ENCODE measurements at regions not wholly inside any gene's neighbourhood (a gene's known extent, or its start where the extent isn't known, plus 50 kb on each side); places are given as distances from the start of the nearest gene placed in this dataset.

GRCh38 chr3:25355034-25355885 is 72.8 kb upstream of the RARB start:
- TF ChIP-seq CTCF (IDR thresholded peaks at IDR 0.05; ENCODE audit: extremely low read depth, low read depth, low read length): no peak
- peak overlapping the region; percentile 60 for H3K4me2 ChIP-seq (ENCODE audit: insufficient read depth, low read length)
- peak; percentile 58 for DNase-seq (ENCODE audit: insufficient read length, low spot score, missing footprints)
- H3K36me3 ChIP-seq (ENCODE audit: insufficient read depth, low read length): no peaks in the 10 kb centered on the region
- H3K79me2 ChIP-seq (ENCODE audit: insufficient read depth, low read length): no peaks in the 10 kb centered on the region
- peak overlapping the region; percentile 24 for H3K4me3 ChIP-seq (ENCODE audit: insufficient read depth, low read length)
- H3K27ac ChIP-seq (ENCODE audit: low read depth, low read length): no peak overlapping the region
- no peaks in the 10 kb centered on the region for H3K27me3 ChIP-seq (ENCODE audit: insufficient read depth, low read length)
- no peaks in the 10 kb centered on the region for H3K9me3 ChIP-seq (ENCODE audit: low read depth, low read length)
- no peak overlapping the region for H2AFZ ChIP-seq (ENCODE audit: low read length)
- H3K4me1 ChIP-seq (ENCODE audit: insufficient read depth, low read length): peaks cover 17% of the 10 kb centered on the region
- no peaks in the 10 kb centered on the region for H4K20me1 ChIP-seq (ENCODE audit: insufficient read depth, low read length)

- H2AFZ ChIP-seq (ENCODE audit: low read length): no peak overlapping the region
- no peak for DNase-seq (ENCODE audit: insufficient read length, low spot score, missing footprints)
- H4K20me1 ChIP-seq (ENCODE audit: insufficient read depth, low read length): no peaks in the 10 kb centered on the region
- H3K79me2 ChIP-seq (ENCODE audit: insufficient read depth, low read length): no peaks in the 10 kb centered on the region
- H3K27ac ChIP-seq (ENCODE audit: low read depth, low read length): no peak overlapping the region
- TF ChIP-seq CTCF (IDR thresholded peaks at IDR 0.05; ENCODE audit: extremely low read depth, low read depth, low read length): no peak
- no peaks in the 10 kb centered on the region for H3K9me3 ChIP-seq (ENCODE audit: low read depth, low read length)
- no peak overlapping the region for H3K4me3 ChIP-seq (ENCODE audit: insufficient read depth, low read length)
- H3K4me2 ChIP-seq (ENCODE audit: insufficient read depth, low read length): peak overlapping the region; percentile 60
- H3K27me3 ChIP-seq (ENCODE audit: insufficient read depth, low read length): no peaks in the 10 kb centered on the region
- H3K36me3 ChIP-seq (ENCODE audit: insufficient read depth, low read length): no peaks in the 10 kb centered on the region
- H3K4me1 ChIP-seq (ENCODE audit: insufficient read depth, low read length): peaks cover 17% of the 10 kb centered on the region
Observed at GRCh38 chr3:25355998-25356397, 72.1 kb upstream of the RARB start.

- Histone ChIP-seq H3K9me3 (ENCODE audit: low read depth, low read length) (no peaks in the 10 kb centered on the region), H2AFZ (ENCODE audit: low read length) (no peak overlapping the region), H4K20me1 (ENCODE audit: insufficient read depth, low read length) (no peaks in the 10 kb centered on the region), H3K79me2 (ENCODE audit: insufficient read depth, low read length) (no peaks in the 10 kb centered on the region), H3K27me3 (ENCODE audit: insufficient read depth, low read length) (no peaks in the 10 kb centered on the region), H3K36me3 (ENCODE audit: insufficient read depth, low read length) (no peaks in the 10 kb centered on the region), H3K27ac (ENCODE audit: low read depth, low read length) (no peak overlapping the region), H3K4me3 (ENCODE audit: insufficient read depth, low read length) (no peak overlapping the region), H3K4me1 (ENCODE audit: insufficient read depth, low read length) (no peaks in the 10 kb centered on the region), H3K4me2 (ENCODE audit: insufficient read depth, low read length) (no peak overlapping the region)
- no peak for TF ChIP-seq CTCF (IDR thresholded peaks at IDR 0.05; ENCODE audit: extremely low read depth, low read depth, low read length)
- DNase-seq (ENCODE audit: insufficient read length, low spot score, missing footprints): no peak
Observed at GRCh38 chr3:25362118-25362517, 65.9 kb upstream of the RARB start.

- no peak for TF ChIP-seq CTCF (IDR thresholded peaks at IDR 0.05; ENCODE audit: extremely low read depth, low read depth, low read length)
- no peak overlapping the region for H3K27ac ChIP-seq (ENCODE audit: low read depth, low read length)
- H3K9me3 ChIP-seq (ENCODE audit: low read depth, low read length): no peaks in the 10 kb centered on the region
- H3K27me3 ChIP-seq (ENCODE audit: insufficient read depth, low read length): no peaks in the 10 kb centered on the region
- no peaks in the 10 kb centered on the region for H3K4me1 ChIP-seq (ENCODE audit: insufficient read depth, low read length)
- no peaks in the 10 kb centered on the region for H3K36me3 ChIP-seq (ENCODE audit: insufficient read depth, low read length)
- H2AFZ ChIP-seq (ENCODE audit: low read length): no peak overlapping the region
- peak; percentile 23 for DNase-seq (ENCODE audit: insufficient read length, low spot score, missing footprints)
- H4K20me1 ChIP-seq (ENCODE audit: insufficient read depth, low read length): no peaks in the 10 kb centered on the region
- no peak overlapping the region for H3K4me2 ChIP-seq (ENCODE audit: insufficient read depth, low read length)
- H3K4me3 ChIP-seq (ENCODE audit: insufficient read depth, low read length): no peak overlapping the region
- no peaks in the 10 kb centered on the region for H3K79me2 ChIP-seq (ENCODE audit: insufficient read depth, low read length)
Observed at GRCh38 chr3:25365636-25366035, 62.4 kb upstream of the RARB start.
